Fibroblast of the aortic adventitia (primary cell): ENCODE measurements at regions not wholly inside any gene's neighbourhood (a gene's known extent, or its start where the extent isn't known, plus 50 kb on each side); places are given as distances from the start of the nearest gene placed in this dataset.

ENCODE experiments used
- DNase-seq: peaks from one replicate; pipeline ENCODE4 v3.0.0-alpha.2; 2010; ENCODE audit warnings: low read depth
- H3K4me3 ChIP-seq: 2 replicates; pipeline ENCODE4 v1.5.1; 2011; ENCODE audit warnings: low read depth, mild to moderate bottlenecking, control low read depth, low read length, moderate library complexity
- CTCF ChIP-seq: IDR thresholded peaks from 2 replicates; pipeline ENCODE4 v1.5.1; 2011; ENCODE audit warnings: mild to moderate bottlenecking, low read length, control low read depth, inconsistent platforms; ENCODE audit not compliant: insufficient read depth

GRCh38 chr11:92410526-92410925 is 185.9 kb downstream of the FAT3 start:
- TF ChIP-seq CTCF = no peak
- DNase-seq = no peak
- H3K4me3 ChIP-seq = no peak overlapping the region

GRCh38 chr11:92411431-92411830 is 186.8 kb downstream of the FAT3 start:
- no peak for TF ChIP-seq CTCF

DNA sequence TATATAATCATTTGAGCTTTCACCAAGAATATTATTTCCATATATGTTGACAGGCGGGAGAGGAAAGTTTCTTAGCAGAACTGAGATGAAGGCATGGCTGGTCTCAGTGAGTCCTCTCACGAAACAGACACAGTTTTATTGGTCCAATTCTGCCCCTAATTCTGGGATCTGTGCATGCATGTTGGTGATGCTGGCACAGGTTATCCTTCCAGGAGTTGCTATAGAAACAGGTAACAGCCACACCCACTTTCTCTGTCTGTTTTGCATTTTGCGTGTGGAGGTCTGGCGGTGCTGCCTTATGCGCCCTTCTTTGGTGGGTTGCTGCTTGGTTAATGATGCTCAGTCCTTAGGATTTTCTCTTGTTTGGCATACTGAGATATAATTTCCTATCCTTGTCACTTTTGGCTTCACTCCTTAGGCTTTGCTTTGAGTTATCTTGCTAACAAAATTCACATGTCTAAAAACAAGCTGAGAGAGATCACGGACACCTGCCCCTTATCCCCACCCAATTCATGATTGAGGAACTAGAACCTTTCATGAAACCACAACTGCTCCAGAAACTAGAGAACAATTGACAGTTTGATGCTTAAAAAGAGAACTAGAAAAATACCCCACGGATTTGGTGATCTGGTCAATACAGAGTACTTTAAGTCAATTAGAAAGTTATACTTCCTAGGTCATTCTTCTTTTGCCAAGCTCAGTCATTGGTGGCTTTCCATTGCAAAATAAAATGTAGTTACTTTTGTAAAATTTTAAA is 189.3 kb downstream of the FAT3 start:
- no peak overlapping the region for H3K4me3 ChIP-seq
- no peak for TF ChIP-seq CTCF
- no peak for DNase-seq

More at GRCh38 chr11:92411431-92411830, 186.8 kb downstream of the FAT3 start:
- no peak overlapping the region for H3K4me3 ChIP-seq
- no peak for DNase-seq

DNA sequence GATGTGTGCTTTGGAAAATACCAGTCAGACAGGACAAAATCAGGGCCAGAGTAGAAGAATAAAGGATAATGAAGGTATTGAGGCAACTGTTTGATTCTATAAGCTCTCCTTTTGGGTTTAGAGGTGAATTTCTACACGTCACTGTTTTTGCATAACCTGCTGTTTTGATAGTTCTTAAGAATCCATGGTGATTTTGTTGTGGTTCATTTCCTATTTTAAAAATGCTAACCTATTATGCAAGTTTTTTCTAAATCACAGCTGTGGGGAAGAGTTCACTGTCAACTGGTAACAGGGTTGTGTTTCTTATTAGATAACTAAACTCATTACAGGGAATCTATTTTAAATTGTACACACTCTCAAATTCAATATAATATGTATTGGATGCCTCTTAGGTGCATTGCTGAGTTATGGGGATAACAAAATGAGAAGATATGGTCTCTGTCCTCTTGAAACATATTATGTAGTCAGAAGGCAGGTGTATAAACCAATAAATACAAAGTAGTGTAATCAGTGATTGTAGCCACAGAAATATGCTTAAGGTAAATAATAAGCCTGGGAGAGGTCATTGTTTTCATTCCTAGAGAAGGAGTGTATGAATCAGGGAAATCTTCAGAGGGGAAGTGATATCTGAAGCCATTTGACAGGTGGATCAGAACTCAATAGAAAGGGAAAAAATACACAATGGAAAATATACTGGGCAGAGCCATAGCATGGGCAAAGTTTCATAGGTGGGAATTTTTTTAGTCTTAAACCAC is 192.5 kb downstream of the FAT3 start:
- no peak for DNase-seq
- TF ChIP-seq CTCF = no peak
- no peak overlapping the region for H3K4me3 ChIP-seq

DNA sequence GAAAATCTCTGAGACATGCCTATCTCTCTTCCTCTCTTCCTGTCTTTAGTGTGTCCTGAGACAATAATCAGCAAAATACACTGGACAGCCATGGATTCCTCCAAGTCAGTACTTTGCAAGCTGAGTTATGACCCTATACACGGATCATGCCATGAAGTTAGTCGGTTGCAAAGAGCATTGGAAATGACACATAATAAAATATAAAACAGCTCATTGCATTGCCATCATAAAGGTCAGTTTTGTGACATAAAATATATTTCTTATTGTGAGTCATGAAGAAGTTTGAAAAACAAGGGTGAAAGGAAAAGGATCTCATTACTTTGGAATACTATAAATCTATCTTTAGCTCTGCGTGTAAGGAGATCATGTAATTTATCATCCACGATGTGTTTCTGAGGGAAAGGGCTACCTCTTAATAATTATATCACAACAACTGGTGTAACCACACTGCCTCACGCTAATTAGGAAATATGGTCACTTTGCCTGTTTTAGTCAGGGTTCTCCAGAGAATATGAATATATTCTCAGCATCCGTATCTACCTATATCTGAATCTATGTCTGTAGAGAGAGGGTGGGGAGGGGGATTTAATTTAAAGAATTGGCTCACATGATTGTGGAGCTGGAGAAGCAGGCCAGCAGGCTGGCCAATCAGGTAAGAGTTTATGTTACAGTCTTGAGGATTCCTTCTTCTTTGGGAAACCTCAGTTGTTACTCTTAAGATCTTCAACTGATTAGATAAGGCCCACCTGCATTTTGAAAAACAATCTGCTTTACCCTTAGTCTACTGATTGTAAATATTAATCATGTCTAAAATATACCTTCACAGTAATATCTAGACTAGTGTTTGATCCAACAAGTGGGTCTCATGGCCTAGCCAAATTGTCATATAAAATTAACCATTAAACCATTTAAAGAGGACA is 198.8 kb downstream of the FAT3 start:
- no peak for TF ChIP-seq CTCF
- DNase-seq = no peak
- no peak overlapping the region for H3K4me3 ChIP-seq

- no peak for DNase-seq
- no peak overlapping the region for H3K4me3 ChIP-seq
Observed at GRCh38 chr11:92424281-92424680, 199.7 kb downstream of the FAT3 start.

More at GRCh38 chr11:92424281-92424680, 199.7 kb downstream of the FAT3 start:
- no peak for TF ChIP-seq CTCF
